ENCODE measurements at regions not wholly inside any gene's neighbourhood (a gene's known extent, or its start where the extent isn't known, plus 50 kb on each side); places are given as distances from the start of the nearest gene placed in this dataset.
"Not testable (repeated sequence)": the region's sequence is repeated elsewhere in the genome, so short reads cannot be mapped to it uniquely, and the experiment has no call there.

GRCh38 chr7:17020250-17020649 is 138.5 kb upstream of the AGR3 start:
- DNase-seq = no peak

DNA sequence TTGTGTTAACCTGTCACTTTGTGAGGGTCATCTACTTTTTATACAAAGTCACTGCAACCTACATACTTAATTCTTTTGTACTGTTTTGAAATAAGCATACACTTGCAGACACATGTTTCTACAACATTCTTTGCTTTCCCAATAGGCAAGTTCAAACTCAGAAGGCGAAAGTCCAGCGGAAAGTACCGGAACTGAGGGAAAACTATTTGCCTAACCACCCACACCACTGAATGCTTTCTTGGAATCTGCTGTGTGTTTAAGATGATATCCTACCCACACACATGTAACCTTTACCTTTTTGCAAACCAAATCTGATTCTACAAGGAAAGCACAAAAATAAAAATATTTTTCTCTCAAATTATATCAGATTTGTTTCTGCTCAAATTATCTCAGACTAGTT is 139.4 kb upstream of the AGR3 start:
- no peak for DNase-seq

DNA sequence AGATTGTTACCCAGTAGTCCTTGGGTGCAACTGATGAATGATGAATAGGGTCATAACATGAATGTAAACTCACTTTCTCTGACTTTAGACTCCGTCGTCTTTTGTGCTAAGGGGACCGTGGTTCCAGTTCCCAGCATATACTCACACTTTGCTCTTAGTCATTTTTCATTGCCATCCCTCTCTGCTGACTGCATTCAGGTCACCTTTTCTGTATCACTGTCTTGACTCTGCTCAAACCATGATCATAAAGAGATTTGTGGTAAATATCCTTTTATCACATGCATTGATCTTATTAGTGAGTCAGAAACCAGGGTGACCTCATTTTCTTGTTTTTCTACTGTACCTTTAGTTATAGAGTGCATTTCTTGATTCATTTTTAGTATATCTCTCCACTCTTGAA is 141.1 kb upstream of the AGR3 start:
- no peak for DNase-seq

- DNase-seq = no peak
Measured at GRCh38 chr7:17026269-17026668, 144.5 kb upstream of the AGR3 start.

- DNase-seq = no peak
Measured at GRCh38 chr7:17027143-17027788, 145.5 kb upstream of the AGR3 start.

DNA sequence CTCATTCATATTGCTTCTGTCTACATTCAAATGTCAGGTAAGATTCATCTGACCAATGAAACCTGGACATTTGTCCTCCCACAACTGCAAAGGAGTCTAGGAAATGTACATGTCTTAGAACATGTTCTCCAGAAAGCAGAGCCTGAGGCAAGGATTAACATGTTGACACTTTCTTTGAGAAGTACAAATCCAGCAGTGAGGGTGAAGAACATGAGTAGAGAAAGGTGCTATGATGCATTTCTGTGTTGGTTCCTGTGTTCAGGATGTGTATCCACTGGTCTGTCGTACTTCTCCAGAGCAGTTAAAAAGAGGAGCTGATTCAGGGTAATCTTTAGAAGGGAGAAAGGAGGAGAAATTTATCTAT is 146.0 kb upstream of the AGR3 start:
- no peak for DNase-seq

- no peak for DNase-seq
Measured at GRCh38 chr7:17029150-17029549, 147.4 kb upstream of the AGR3 start.

GRCh38 chr7:17030559-17030958 is 148.8 kb upstream of the AGR3 start:
- DNase-seq = no peak

DNA sequence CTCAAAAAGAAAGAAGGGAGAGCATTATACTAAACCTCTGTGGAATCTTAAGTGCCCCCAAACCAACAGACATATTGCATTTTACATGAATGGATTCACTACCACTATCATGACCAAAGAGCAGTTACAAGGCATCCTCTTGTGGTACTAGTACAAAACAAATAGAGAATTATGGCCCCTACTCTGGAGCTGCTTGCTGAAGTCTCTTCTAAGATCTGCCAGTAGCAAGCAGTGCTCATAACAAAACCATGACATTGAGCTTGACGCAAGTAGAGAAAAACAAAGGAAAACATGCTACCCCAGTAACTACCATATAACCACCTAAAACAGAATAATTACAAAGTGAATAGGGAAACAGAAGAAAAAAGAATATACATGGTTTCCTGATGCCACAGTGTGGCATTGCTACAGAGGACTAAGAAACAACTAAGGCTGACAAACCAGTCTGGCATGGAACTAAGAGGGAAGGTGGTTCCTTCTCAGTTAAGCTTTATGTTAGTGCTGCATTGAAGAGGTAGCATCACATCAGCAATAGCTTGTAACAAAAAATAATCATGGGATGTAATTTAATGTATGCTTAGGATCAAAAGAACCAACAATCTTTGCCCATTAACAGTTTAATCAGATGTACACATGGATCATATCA is 150.2 kb upstream of the AGR3 start:
- no peak for DNase-seq

DNA sequence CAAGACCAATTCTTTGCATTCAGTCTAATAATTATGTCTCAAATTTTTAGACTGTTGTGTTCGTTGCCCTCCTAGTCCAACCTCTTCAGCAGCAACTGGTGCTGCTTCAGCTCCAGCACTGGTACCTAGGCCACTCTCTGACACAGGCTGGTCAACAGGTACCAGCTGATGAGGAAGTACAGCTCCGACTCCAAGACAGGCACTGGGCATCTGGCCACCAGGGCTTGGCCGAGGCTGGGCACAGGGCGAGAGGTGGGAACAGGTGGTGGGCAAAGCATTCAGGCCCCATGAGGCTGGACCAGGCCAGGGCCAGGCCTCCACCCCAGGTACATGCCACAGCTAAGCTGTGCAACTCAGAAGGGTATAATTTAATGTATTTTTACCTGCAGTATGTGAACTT is 151.5 kb upstream of the AGR3 start:
- DNase-seq = no peak

DNA sequence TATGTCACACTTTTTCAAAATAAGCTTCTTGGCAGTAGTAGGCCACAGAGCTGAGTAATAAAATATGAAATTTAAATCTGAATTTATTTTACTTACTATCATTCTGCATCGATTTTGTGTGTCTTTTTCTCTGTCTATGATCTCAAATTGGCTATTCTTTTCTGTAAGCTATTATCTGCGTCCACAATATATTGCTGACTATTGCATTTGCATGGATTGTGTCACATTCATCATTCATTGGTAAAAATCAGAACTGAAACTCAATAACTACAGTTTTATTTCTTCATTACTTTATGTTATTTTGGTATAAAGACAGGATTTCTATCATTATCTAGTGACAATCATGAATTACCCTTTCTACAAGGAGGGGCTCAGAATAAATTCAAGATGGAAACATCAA is 154.8 kb upstream of the AGR3 start:
- no peak for DNase-seq

DNA sequence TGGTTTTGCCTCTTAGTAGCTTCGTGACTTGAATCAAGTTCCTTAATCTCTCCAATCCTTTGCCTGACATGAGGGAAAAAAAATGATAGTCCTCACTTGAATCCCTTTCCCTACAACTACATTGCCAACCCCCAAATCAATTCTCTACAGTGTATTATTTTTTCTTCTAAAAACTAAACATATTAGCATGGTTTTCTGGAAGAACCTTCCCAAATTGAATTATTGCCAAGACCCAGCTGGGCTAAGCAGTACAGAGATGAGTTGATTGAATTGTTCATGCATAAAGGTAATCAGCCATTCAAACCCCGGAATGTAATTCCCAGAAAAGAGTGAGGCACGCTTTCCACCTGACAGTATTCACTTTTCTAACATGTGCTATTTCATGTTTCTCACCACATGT is 155.6 kb upstream of the AGR3 start:
- no peak for DNase-seq

GRCh38 chr7:17038160-17038782 is 156.5 kb upstream of the AGR3 start:
- no peak for DNase-seq

GRCh38 chr7:17038783-17039170 is 157.0 kb upstream of the AGR3 start:
- no peak for DNase-seq

DNA sequence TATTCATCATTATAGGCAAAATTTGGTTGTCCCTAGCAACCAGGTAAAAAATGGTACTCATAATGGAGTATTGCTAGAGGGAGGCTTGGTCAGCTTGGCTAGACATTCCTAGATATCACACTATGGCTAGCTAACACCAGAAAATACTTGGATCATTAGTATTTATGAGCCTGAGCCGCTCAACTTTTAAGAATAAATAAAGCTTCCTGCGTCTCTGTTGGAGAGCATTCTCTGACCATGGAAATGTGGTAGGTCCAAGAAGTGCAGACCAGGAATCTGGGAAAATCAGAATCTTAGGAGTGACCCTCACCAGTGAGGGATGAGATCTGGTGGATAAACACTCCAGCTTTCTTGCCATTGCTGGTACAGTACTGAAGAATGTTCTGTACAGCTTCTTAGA is 157.6 kb upstream of the AGR3 start:
- no peak for DNase-seq

- DNase-seq = no peak
Measured at GRCh38 chr7:17040716-17041115, 158.9 kb upstream of the AGR3 start.

DNA sequence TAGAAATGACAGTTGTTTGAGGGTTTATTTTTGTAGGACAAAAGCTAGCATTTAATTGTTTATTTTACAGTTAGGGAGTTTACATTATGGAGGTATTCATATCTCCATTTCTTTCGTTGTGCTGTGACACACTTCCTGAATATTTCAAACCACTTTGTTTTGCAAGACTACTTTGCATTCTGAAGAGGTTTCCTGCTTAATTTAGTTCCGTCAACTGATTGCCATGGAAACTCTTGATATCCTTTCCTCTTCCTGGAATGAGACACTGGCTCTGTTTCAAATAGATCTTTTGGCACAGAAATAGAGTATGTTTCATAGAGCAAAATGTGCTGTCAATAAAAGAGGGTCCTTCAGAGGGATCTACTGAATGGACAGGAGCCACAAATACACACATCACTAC is 159.5 kb upstream of the AGR3 start:
- DNase-seq = peak in 1 of 3 experiments; percentile 27

- DNase-seq = no peak
Measured at GRCh38 chr7:17042211-17042610, 160.4 kb upstream of the AGR3 start.

GRCh38 chr7:17043012-17043877 is 161.5 kb upstream of the AGR3 start:
- no peak for DNase-seq

- no peak for DNase-seq
Measured at GRCh38 chr7:17044396-17044795, 162.6 kb upstream of the AGR3 start.

DNA sequence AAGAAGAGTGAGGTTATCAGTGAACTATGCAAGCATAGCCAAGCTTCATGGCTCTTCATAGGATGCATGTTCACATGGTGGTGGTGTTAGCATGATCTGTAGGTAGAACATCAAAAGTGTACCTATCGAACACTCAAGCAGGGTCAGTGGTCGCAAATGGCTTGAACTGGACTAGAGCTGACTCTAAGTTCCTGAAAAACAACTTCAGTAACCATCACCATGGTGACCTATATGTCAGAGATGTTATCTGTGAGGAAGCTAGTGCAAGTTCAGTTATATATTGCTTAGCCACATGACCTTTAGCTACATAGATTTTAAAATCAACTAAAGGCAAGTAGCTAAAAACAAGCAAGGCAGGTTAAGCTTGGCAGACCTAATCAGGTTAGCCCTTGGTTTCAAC is 163.1 kb upstream of the AGR3 start:
- DNase-seq = no peak

DNA sequence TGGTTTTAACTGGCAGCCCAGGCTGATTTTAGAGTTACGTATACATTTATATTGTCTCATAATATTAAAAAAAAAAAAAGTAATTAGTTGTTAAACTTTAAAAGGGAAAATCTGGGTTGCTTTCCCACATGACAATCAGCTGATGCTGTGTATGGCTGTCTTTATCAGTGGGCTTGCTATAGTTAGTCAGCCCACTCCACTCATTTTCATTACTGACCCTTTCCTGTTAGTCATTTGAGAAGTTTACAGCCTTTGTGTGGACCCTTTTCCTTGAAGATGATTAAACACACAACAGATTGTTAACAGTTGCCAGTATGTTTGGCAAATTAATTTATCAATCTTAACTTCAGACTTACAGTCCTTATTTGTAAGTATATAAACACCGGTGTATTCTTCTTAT is 164.5 kb upstream of the AGR3 start:
- no peak for DNase-seq

GRCh38 chr7:17046666-17047065 is 164.9 kb upstream of the AGR3 start:
- no peak for DNase-seq

DNA sequence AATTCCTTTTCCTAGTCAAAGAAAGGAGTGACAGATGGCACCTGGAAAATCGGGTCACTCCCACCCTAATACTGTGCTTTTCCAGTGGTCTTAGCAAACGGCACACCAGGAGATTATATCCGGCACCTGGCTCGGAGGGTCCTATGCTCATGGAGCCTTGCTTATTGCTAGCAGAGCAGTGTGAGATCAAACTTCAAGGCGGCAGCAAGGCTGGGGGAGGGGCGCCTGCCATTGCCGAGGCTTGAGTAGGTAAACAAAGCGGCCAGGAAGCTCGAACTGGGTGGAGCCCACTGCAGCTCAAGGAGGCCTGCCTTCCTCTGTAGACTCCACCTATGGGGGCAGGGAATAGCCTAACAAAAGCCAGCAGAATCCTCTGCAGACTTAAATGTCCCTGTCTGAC is 171.4 kb upstream of the AGR3 start:
- DNase-seq = not testable (repeated sequence)
